ENCODE measurements at regions not wholly inside any gene's neighbourhood (a gene's known extent, or its start where the extent isn't known, plus 50 kb on each side); places are given as distances from the start of the nearest gene placed in this dataset.

DNA sequence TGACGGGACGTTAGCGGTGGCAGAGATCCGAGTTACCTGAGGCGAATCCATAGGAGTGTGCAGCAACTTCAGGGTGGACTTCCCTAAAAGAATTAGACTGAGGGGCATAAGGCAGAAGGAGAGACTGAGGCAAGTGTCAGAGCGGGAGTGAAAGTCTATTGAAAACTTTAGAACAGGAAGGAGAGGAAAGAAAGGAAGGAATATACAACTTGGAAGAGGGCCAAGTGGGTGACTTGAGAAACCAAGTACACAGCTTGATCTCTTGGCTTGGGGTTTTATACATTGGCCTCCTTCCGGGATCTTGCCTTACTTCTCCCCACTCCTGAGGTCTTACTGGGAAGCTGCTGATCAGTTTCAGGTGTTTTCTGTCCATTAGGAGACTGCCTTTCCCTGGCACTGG, 84.9 kb downstream of the SNX18 start:
- Mint-ChIP-seq H3K9me3 (peaks cover 31% of the 10 kb centered on the region), H3K4me1 (peaks cover 3% of the 10 kb centered on the region), H3K4me3 (no peak overlapping the region), H3K36me3 (ENCODE audit: low read depth) (peaks cover 34% of the 10 kb centered on the region), H3K27me3 (peaks cover 17% of the 10 kb centered on the region), H3K27ac (no peak overlapping the region)
- CTCF ChIA-PET = no interaction called here
- no peak for DNase-seq
- POLR2A ChIA-PET = no interaction called here

DNA sequence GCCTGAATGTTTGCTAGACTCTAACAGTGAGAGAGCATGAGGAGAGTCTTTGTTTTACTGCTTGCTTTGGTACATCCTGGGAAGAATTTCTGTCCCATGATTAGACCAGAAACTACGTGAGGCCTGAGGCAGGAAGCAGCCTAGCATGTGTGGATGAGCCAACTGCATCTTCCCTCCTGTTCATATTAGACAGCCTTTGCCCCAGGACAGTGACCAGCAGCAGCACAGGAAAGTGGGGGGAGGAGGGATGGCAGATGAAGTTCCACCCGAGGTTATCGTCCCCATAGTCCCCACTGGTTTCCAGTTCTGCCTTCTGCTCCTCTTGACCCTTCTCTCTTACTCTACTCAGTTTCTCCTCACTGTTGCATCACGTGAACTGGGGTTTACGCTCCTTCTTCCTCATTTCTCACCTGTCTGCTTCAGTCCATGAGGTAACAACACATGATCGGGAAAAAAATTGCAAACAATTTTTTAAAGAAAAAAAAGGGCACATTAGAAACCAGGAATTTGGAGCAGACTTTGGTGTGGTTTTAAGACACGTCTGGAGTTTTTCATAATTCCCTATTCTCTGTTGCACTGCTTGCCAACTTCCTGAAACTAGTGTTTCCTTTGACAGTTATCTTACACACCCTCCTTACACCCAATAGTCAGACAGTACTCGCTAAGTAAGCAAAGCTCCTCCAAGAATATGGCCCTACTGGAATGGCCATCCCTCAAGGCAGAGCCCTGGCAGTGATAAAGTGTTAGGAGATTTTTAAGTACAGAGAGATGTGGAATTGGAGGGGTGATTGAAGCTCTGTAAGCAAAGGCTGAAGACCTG, 84.1 kb downstream of the SNX18 start:
- DNase-seq = no peak
- peaks cover 38% of the 10 kb centered on the region for H3K9me3 Mint-ChIP-seq
- H3K27ac Mint-ChIP-seq = no peak overlapping the region
- POLR2A ChIA-PET = no interaction called here
- peaks cover 23% of the 10 kb centered on the region for H3K27me3 Mint-ChIP-seq
- no peak overlapping the region for H3K4me3 Mint-ChIP-seq
- H3K4me1 Mint-ChIP-seq = peaks cover 3% of the 10 kb centered on the region
- CTCF ChIA-PET = no interaction called here
- H3K36me3 Mint-ChIP-seq (ENCODE audit: low read depth) = peaks cover 41% of the 10 kb centered on the region
